ENCODE measurements at regions not wholly inside any gene's neighbourhood (a gene's known extent, or its start where the extent isn't known, plus 50 kb on each side); places are given as distances from the start of the nearest gene placed in this dataset.
A peak's percentile ranks its signal among the peaks of the same experiment; 100 is the strongest.

- no peak overlapping the region for H3K27ac ChIP-seq (ENCODE audit: low read length)
- peaks cover 78% of the 10 kb centered on the region for H3K27me3 ChIP-seq (replicated peaks; ENCODE audit: insufficient read depth, low read length)
Measured at GRCh38 chr17:81345228-81346089, 49.8 kb upstream of the BAHCC1 start.

More at GRCh38 chr17:81345228-81346089, 49.8 kb upstream of the BAHCC1 start:
- Histone ChIP-seq H3K4me2 (ENCODE audit: low read depth, low read length) (peak overlapping the region; percentile 90), H3K79me2 (ENCODE audit: low read length) (no peaks in the 10 kb centered on the region), H3K4me3 (ENCODE audit: low read length) (peak overlapping the region; percentile 67), H3K9me2 (replicated peaks; ENCODE audit: insufficient read depth, low read length) (no peaks in the 10 kb centered on the region), H3F3A (ENCODE audit: insufficient read depth, low read length) (no peaks in the 10 kb centered on the region), H3K9me3 (replicated peaks; ENCODE audit: insufficient read depth, low read length) (no peaks in the 10 kb centered on the region), H3K9ac (ENCODE audit: low read length) (peak overlapping the region; percentile 0; the same call in 1 of the 2 replicates), H3K4me1 (ENCODE audit: low read length) (peaks cover 7% of the 10 kb centered on the region; the same call in 1 of the 2 replicates), H3K36me3 (replicated peaks; ENCODE audit: insufficient read depth, low read length) (no peaks in the 10 kb centered on the region), H2AFZ (ENCODE audit: low read length) (peak overlapping the region; percentile 83), H4K20me1 (ENCODE audit: insufficient read depth, low read length) (no peaks in the 10 kb centered on the region)
- peak; percentile 49 for DNase-seq
- TF ChIP-seq EZH2phosphoT487 (IDR thresholded peaks at IDR 0.05; ENCODE audit: low read length) (no peak), EZH2 (optimal IDR thresholded peaks at IDR 0.05; ENCODE audit: low read depth, low read length) (no peak)
- TF ChIP-seq, protein P1, sequence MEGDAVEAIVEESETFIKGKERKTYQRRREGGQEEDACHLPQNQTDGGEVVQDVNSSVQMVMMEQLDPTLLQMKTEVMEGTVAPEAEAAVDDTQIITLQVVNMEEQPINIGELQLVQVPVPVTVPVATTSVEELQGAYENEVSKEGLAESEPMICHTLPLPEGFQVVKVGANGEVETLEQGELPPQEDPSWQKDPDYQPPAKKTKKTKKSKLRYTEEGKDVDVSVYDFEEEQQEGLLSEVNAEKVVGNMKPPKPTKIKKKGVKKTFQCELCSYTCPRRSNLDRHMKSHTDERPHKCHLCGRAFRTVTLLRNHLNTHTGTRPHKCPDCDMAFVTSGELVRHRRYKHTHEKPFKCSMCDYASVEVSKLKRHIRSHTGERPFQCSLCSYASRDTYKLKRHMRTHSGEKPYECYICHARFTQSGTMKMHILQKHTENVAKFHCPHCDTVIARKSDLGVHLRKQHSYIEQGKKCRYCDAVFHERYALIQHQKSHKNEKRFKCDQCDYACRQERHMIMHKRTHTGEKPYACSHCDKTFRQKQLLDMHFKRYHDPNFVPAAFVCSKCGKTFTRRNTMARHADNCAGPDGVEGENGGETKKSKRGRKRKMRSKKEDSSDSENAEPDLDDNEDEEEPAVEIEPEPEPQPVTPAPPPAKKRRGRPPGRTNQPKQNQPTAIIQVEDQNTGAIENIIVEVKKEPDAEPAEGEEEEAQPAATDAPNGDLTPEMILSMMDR (IDR thresholded peaks at IDR 0.05; ENCODE audit: low read length) = no peak; the same call in 1 of the 2 replicates

Data from MM.1S (cell line).